HL-60 (cell line): ENCODE measurements at regions not wholly inside any gene's neighbourhood (a gene's known extent, or its start where the extent isn't known, plus 50 kb on each side); places are given as distances from the start of the nearest gene placed in this dataset.

Experiments used
- DNase-seq, 2 experiments: peaks; one replicate each; pipeline ENCODE4 v3.0.0-alpha.2; 2010 to 2020; ENCODE audit warnings: low read depth in 1 of 2, low spot score in 1 of 2
- H3K27ac ChIP-seq: fragments of 250-450 bp; sonication (Bioruptor Pico); replicated peaks from 2 replicates; pipeline ENCODE4 v1.5.1; 2020; ENCODE audit warnings: mild to moderate bottlenecking, moderate library complexity
- H3K27me3 ChIP-seq: fragments of 250-450 bp; sonication (Bioruptor Pico); 2 replicates; pipeline ENCODE4 v1.5.1; 2021; ENCODE audit warnings: mild to moderate bottlenecking, moderate library complexity; ENCODE audit not compliant: insufficient read depth, poor library complexity, severe bottlenecking
- H3K4me3 ChIP-seq: replicated peaks from 2 replicates; pipeline ENCODE4 v1.5.1; 2011; ENCODE audit warnings: mild to moderate bottlenecking, control low read depth, low read length; ENCODE audit not compliant: insufficient read depth
- CTCF ChIP-seq: IDR thresholded peaks from one replicate; pipeline ENCODE4 v1.5.1; 2011; ENCODE audit warnings: low read length, control low read depth, inconsistent platforms; ENCODE audit not compliant: insufficient read depth
- GABPA ChIP-seq: IDR thresholded peaks from 2 replicates; pipeline ENCODE4 v1.6.1; 2012; ENCODE audit warnings: low read depth
- POLR2AphosphoS5 ChIP-seq: IDR thresholded peaks from 2 replicates; pipeline ENCODE4 v1.6.1; 2012; ENCODE audit warnings: low read depth
- REST ChIP-seq: IDR thresholded peaks from 2 replicates; pipeline ENCODE4 v1.6.1; 2012; ENCODE audit warnings: low read depth; ENCODE audit not compliant: insufficient replicate concordance
- SPI1 ChIP-seq: IDR thresholded peaks from 2 replicates; pipeline ENCODE4 v1.6.1; 2012; ENCODE audit warnings: low read depth, mild to moderate bottlenecking, borderline replicate concordance

- H3K4me3 ChIP-seq = no peak overlapping the region
- TF ChIP-seq CTCF (no peak), SPI1 (no peak), POLR2AphosphoS5 (no peak), REST (no peak), GABPA (no peak)
- H3K27me3 ChIP-seq = no peaks in the 10 kb centered on the region
- DNase-seq = no peak
- no peak overlapping the region for H3K27ac ChIP-seq
These were observed 284.5 kb downstream of the SH3GL2 start for GRCh38 chr9:17863213-17863883.

- TF ChIP-seq POLR2AphosphoS5 (no peak), REST (no peak), GABPA (no peak), SPI1 (no peak), CTCF (no peak)
- H3K27ac ChIP-seq = no peak overlapping the region
- H3K4me3 ChIP-seq = no peak overlapping the region
- no peaks in the 10 kb centered on the region for H3K27me3 ChIP-seq
- DNase-seq = no peak
These were observed 285.1 kb downstream of the SH3GL2 start for GRCh38 chr9:17863924-17864323.

- DNase-seq = no peak
- no peak overlapping the region for H3K4me3 ChIP-seq
- no peak overlapping the region for H3K27ac ChIP-seq
- TF ChIP-seq REST (no peak), POLR2AphosphoS5 (no peak), CTCF (no peak), GABPA (no peak), SPI1 (no peak)
- H3K27me3 ChIP-seq = no peaks in the 10 kb centered on the region
These were observed 286.1 kb downstream of the SH3GL2 start for GRCh38 chr9:17864951-17865350.
